Mucosa of descending colon (tissue), 3 donors: ENCODE measurements at regions not wholly inside any gene's neighbourhood (a gene's known extent, or its start where the extent isn't known, plus 50 kb on each side); places are given as distances from the start of the nearest gene placed in this dataset.

ENCODE experiments used
- ATAC-seq: fragments of 200-7000 bp; cut with Tn5 transposase; one replicate; pipeline ENCODE4 v1.9.1; 2020; ENCODE audit warnings: mild to moderate bottlenecking, moderate library complexity
- DNase-seq, 3 donors: peaks; one replicate each; pipeline ENCODE4 v3.0.0-alpha.2; 2020
- H3K36me3 ChIP-seq: fragments of 200-600 bp; one replicate; pipeline ENCODE4 v1.8.0; 2021; ENCODE audit warnings: low read depth, mild to moderate bottlenecking
- H3K4me1 ChIP-seq: fragments of 200-600 bp; one replicate; pipeline ENCODE4 v1.8.0; 2021; ENCODE audit warnings: low read depth, mild to moderate bottlenecking
- H3K4me3 ChIP-seq: fragments of 200-600 bp; one replicate; pipeline ENCODE4 v1.8.0; 2021; ENCODE audit warnings: mild to moderate bottlenecking
- H3K9me3 ChIP-seq: fragments of 200-600 bp; one replicate; pipeline ENCODE4 v1.8.0; 2021; ENCODE audit warnings: mild to moderate bottlenecking
- CTCF ChIP-seq: fragments of 200-600 bp; IDR thresholded peaks from one replicate; pipeline ENCODE4 v1.8.0; 2022; ENCODE audit warnings: antibody characterized with exemption, mild to moderate bottlenecking
- intact Hi-C, 2 donors: fragments of 100-400 bp; cut with DNase I in 1 of 2; cut with micrococcal nuclease in 1 of 2; formaldehyde crosslinking; loops; one replicate each; pipeline versions ENCODE4 v1.11.0 to v1.11.1; 2022; cut with DNase I, micrococcal nuclease
- donor health status: DM: no; HTN: no; CAD: no; lungs with moderate emphysema.
- donor health status: DM: no; HTN: no; CAD: no.
- donor health status: DM: no; HTN: yes; CAD: no.

GRCh38 chr11:80144897-80145594 is 704.2 kb upstream of the TENM4 start:
- TF ChIP-seq CTCF: no peak
- ATAC-seq: no peak
- Histone ChIP-seq H3K4me1 (no peaks in the 10 kb centered on the region), H3K36me3 (no peaks in the 10 kb centered on the region), H3K4me3 (no peak overlapping the region), H3K9me3 (no peaks in the 10 kb centered on the region)
- no peak for DNase-seq
- intact Hi-C loops: no loop called here

- H3K36me3 ChIP-seq: no peaks in the 10 kb centered on the region
- H3K4me3 ChIP-seq: no peak overlapping the region
- H3K9me3 ChIP-seq: no peaks in the 10 kb centered on the region
- TF ChIP-seq CTCF: no peak
- ATAC-seq: no peak
- peak in 1 of 3 donors; percentile 9 for DNase-seq
- intact Hi-C loops: no loop called here
- H3K4me1 ChIP-seq: no peaks in the 10 kb centered on the region
Measured at GRCh38 chr11:80136991-80137390, 696.2 kb upstream of the TENM4 start.

GRCh38 chr11:80129396-80129795 is 688.6 kb upstream of the TENM4 start:
- intact Hi-C loops: no loop called here
- no peaks in the 10 kb centered on the region for H3K9me3 ChIP-seq
- H3K4me3 ChIP-seq: no peak overlapping the region
- DNase-seq (no peak), ATAC-seq (no peak)
- no peaks in the 10 kb centered on the region for H3K36me3 ChIP-seq
- no peaks in the 10 kb centered on the region for H3K4me1 ChIP-seq
- TF ChIP-seq CTCF: no peak

- intact Hi-C loops: no loop called here
- ATAC-seq (no peak), DNase-seq (no peak)
- Histone ChIP-seq H3K4me1 (peaks cover 7% of the 10 kb centered on the region), H3K9me3 (no peaks in the 10 kb centered on the region), H3K36me3 (no peaks in the 10 kb centered on the region), H3K4me3 (no peak overlapping the region)
- TF ChIP-seq CTCF: no peak
Measured at GRCh38 chr11:80122211-80122610, 681.4 kb upstream of the TENM4 start.

- no peak for DNase-seq
- intact Hi-C loops: no loop called here
- Histone ChIP-seq H3K36me3 (no peaks in the 10 kb centered on the region), H3K4me3 (no peak overlapping the region), H3K4me1 (peaks cover 7% of the 10 kb centered on the region), H3K9me3 (no peaks in the 10 kb centered on the region)
- ATAC-seq: no peak
- no peak for TF ChIP-seq CTCF
Measured at GRCh38 chr11:80118073-80118472, 677.2 kb upstream of the TENM4 start.

GRCh38 chr11:80116796-80117195 is 676.0 kb upstream of the TENM4 start:
- Histone ChIP-seq H3K4me3 (no peak overlapping the region), H3K4me1 (peaks cover 7% of the 10 kb centered on the region), H3K36me3 (no peaks in the 10 kb centered on the region), H3K9me3 (no peaks in the 10 kb centered on the region)
- DNase-seq (no peak), ATAC-seq (no peak)
- intact Hi-C loops: no loop called here
- no peak for TF ChIP-seq CTCF
